LoVo (cell line): ENCODE measurements at regions not wholly inside any gene's neighbourhood (a gene's known extent, or its start where the extent isn't known, plus 50 kb on each side); places are given as distances from the start of the nearest gene placed in this dataset.

ENCODE experiments used
- DNase-seq: peaks from one replicate; pipeline ENCODE4 v3.0.0-alpha.2; 2016; ENCODE audit warnings: low spot score

GRCh38 chr2:129768036-129768386 lies 211.5 kb upstream of the RAB6C start:
- DNase-seq, result no peak

- no peak for DNase-seq
Measured at GRCh38 chr2:129768485-129769184, 210.8 kb upstream of the RAB6C start.

GRCh38 chr2:129769185-129769991 lies 210.1 kb upstream of the RAB6C start:
- DNase-seq, result no peak

DNA sequence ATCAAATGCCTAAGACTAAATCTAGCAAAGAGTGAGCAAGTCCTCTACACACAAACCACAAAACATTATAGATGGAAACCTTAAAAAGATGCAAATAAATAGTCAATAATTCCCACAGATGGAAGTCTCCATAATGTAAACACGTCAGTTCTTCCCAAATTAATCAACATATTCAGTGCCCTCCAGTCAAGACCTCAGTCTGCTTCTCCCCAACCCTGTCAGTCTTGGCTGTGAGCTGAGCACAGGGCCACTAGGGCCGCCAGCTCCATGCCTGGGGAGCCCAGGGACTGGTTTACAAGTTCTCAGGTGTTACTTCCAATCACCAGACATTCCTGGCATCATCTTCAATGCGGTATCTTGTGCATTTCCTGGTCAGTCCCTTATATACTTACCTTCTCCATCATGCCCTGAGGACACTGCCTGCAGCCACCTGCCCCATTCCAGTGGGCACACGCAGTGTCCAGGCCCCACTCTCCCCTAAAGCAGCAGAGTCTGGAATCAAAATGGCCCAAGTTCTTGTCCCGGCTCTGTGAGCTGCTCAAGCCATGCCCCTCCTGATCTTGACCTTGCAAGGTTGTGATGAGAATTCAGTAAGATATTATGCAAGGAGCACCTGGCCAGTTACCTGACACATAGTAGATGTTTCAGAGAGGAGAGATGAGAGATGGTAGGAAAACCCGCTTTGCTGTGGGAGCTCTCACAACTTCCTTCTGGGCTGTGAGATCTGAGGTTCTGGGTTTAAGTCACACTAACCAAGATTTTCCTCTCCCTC lies 207.9 kb upstream of the RAB6C start:
- DNase-seq, result no peak

DNA sequence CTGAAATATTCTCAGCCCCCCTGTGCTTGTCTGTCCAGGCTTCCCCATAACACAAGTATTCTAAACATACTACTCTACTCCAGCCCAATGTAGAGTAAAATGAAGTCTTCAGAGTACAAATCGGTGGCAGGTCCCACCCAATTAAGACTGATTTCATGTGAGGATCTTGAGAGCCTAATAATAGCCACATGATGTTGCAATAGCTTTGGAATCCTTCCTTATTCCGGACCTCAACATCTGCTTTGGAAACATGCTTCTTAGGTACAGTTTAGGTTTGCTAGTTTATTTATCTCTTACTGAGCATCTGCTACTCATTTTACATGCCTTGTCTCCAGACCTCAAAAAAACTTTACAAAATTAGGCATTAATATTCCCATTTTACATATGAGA lies 207.3 kb upstream of the RAB6C start:
- DNase-seq, result no peak

GRCh38 chr2:129775952-129776653 lies 203.4 kb upstream of the RAB6C start:
- DNase-seq, result no peak

GRCh38 chr2:129777146-129777545 lies 202.3 kb upstream of the RAB6C start:
- DNase-seq, result no peak

DNA sequence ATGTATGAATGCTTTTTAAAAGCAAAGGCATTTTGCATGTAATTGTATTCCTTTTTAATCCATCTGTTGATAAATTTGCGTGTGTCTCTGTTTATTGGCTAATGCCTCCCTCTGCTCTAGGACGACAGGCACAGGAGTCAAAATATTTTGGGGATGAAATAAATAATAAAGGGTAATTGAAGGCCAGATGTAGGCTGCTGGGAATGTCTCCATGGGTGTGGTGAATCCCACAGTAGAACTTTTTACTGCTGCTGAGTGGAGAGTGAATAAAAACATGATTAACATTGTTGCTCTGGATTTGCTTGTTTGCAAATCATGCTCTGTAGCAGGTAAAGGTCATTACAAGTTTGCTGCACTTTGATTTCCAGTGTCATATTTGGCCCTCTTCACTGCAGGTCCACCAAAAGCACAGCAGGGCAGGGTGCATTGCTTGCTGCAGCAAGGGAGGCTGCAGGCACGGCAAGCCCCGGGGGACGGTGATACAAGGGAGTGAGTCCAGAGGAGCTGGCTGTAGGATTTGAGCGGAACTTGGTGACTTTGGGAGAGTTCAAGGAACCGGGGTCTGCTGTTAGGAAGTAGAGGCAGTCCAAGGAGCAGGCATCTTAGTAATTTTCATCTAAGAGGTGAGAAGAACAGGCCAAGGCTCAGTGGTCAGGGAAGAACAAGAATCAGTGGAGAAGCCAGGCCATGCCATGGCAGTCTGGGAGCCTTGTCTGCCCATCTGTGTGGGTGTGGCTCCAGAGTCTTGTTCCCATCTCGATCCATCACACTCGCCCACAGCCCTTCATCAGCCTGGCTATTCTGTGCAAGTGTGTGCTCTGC lies 201.5 kb upstream of the RAB6C start:
- DNase-seq, result no peak

- DNase-seq, result no peak
Measured at GRCh38 chr2:129778584-129778877, 200.9 kb upstream of the RAB6C start.

DNA sequence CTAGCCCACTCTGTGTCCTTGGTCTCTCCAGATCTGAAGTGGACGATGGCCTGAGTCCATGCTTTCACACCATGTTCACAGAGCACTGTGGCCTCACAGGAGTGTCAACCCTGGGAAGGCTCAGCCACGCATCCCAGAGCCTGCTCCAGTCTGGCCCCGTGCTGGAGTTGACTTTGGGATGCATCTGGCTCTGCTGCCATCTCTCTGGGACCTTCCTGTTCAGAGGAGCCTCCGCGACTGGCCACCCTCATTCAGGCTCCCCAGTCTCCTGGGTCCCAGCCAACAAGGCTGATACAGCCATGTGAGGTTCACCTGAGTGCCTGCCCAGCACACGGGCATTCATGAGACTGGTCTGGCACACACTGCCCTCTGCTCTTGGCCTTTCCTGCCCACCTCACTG lies 199.7 kb upstream of the RAB6C start:
- DNase-seq, result no peak

DNA sequence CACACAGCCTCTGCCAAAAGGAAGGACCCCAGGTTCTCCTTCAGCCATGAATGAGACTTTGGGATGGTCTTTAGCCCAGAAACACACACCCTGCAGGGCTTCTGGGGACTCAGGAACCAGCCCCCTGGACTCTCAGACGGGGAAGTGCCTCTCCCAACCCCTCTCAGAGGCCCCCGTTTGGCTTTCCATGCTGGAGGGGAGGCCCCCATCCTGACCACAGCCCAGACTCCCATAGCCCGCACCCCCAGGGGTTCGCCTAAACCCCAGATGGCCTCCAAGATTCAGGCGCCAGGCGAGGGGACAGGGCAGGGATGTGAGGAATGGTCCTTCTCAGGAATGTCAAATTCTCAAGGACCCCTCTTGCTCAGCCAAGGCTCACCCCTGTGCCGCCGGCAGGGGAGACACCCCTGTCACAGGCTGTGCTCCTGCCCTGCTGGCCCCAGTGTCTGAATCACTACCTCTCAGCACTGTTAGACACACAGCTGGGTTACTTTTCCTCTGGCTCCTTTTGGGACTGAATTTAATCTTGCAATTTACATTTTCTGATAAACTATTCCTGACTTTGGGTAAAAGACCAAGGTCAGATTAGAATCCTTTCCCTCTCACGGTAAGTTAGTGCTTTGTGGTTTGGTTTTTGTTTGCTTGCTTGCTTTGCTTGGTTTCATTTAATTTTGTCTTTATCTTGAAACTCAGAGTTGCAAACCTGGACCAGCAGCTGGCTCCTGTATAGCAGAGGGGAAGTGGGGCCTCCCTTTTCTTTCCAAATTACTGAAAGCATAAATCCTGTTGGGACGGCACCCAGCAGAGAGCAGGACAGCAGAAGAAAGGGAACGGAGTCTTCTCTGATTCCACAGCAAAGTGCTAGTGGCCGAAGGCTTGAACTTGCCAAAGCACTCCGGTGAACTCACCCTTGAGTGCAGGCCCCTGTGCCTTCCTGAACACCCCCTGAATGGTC lies 198.9 kb upstream of the RAB6C start:
- no peak for DNase-seq

GRCh38 chr2:129781749-129782632 lies 197.5 kb upstream of the RAB6C start:
- no peak for DNase-seq

GRCh38 chr2:129782633-129782990 lies 196.9 kb upstream of the RAB6C start:
- no peak for DNase-seq

DNA sequence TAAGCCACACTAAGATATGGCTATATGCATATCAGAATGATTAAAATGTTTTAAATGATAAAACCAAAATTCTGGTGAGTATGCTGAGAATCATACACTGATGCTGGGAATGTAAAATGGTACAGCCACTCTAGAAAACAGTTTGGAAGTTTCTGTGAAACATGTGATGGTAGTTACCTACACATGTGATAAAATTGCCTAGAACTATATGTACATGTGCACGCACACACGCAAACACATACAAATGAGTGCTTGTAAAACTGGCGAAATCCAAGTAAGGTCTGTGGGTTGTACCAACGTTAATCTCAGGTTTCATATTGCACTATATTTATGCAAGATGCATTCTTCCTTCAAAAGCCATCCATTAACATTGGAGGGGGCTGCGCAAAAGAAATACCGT lies 195.0 kb upstream of the RAB6C start:
- DNase-seq, result no peak

- DNase-seq, result no peak
Measured at GRCh38 chr2:129791712-129792111, 187.8 kb upstream of the RAB6C start.

GRCh38 chr2:129793431-129793902 lies 186.0 kb upstream of the RAB6C start:
- no peak for DNase-seq

GRCh38 chr2:129794116-129794515 lies 185.3 kb upstream of the RAB6C start:
- DNase-seq, result no peak

GRCh38 chr2:129794540-129794939 lies 184.9 kb upstream of the RAB6C start:
- no peak for DNase-seq

DNA sequence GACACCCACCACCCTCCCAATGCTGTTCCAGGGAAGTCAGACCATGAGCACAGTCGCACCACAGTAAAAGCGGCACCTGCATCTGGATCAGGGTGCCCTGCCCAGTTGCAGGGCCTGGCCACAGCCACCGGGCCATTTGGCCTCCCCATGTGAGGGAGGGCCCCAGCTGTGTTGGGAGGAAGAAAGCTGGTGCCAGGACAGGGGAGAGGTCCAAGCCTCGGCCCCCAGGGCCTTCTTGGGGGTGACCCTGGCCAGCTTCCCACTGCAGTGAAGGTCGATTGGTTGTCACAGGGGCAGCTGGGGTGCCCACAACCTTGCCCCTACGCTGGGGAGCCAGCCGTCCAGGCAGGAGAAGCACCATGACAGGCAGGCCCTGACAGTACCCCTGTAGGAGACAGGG lies 183.2 kb upstream of the RAB6C start:
- DNase-seq, result no peak
